ENCODE measurements at regions not wholly inside any gene's neighbourhood (a gene's known extent, or its start where the extent isn't known, plus 50 kb on each side); places are given as distances from the start of the nearest gene placed in this dataset.

DNA sequence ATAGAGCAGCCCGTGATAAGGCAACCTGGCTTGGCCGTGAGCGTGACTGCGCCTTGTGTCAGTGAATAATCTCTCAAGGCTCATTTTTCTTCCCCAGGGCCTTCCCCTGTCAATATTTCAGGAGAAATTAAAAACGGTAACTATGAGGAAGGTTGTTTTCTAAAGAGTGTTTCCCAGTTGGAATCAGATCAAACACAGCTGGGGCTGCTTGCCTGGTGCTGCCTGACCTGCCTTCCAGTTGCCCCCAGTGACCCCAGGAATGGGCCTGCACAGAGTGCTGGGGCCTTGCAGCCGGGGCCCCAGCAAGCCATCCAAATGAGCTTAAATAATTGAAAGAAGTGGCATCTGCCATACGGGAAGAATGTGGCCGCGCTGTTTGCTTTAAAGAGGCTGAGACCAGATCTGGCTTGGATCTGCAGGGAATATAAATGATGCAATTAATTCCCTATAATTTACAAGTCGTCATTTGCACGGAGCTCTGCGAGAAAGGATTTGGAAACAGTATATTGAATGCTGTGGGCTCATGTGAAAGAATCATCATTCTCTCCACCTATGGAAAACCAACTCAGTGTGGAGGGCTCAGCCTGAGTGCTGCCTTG lies 203.9 kb downstream of the C1orf94 start:
- DNase-seq (ENCODE audit: extremely low spot score): no peak
- CTCF ChIA-PET: no interaction called here
- TF ChIP-seq LEF1 (IDR thresholded peaks at IDR 0.05; ENCODE audit: borderline replicate concordance) (no peak), FOXA1 (IDR thresholded peaks at IDR 0.05) (no peak), FOXK2 (IDR thresholded peaks at IDR 0.05) (no peak), ARNT (IDR thresholded peaks at IDR 0.05) (no peak), ZNF384 (IDR thresholded peaks at IDR 0.05) (no peak), L3MBTL2 (conservative IDR thresholded peaks at IDR 0.05) (no peak), ELF4 (IDR thresholded peaks at IDR 0.05) (no peak), TARDBP (IDR thresholded peaks at IDR 0.05) (no peak), NFRKB (IDR thresholded peaks at IDR 0.05) (no peak), SP1 (IDR thresholded peaks at IDR 0.05) (no peak), SUZ12 (IDR thresholded peaks at IDR 0.05) (no peak), CTBP1 (IDR thresholded peaks at IDR 0.05; ENCODE audit: borderline replicate concordance) (no peak)
- TF ChIP-seq, protein P1, sequence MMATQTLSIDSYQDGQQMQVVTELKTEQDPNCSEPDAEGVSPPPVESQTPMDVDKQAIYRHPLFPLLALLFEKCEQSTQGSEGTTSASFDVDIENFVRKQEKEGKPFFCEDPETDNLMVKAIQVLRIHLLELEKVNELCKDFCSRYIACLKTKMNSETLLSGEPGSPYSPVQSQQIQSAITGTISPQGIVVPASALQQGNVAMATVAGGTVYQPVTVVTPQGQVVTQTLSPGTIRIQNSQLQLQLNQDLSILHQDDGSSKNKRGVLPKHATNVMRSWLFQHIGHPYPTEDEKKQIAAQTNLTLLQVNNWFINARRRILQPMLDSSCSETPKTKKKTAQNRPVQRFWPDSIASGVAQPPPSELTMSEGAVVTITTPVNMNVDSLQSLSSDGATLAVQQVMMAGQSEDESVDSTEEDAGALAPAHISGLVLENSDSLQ (IDR thresholded peaks at IDR 0.05): no peak
- POLR2A ChIA-PET: no interaction called here

DNA sequence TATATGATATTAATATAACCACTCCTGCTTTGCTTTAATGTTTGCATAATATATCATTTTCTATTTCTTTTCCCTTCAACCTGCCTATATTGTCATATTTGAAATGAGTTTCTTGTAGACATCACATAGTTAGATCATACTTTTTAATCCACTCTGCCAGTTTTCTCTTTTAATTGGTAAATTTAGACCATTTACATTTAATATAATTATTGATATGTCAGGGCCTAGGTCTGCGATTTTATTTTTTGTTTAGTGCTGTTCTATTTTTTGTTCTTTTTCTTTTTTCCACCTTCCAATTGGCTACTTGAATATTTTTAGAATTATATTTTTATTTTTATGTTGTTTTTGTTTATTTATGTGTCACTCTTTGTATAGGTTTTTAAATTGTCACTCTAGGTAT lies 213.3 kb downstream of the C1orf94 start:
- DNase-seq (ENCODE audit: extremely low spot score): no peak
- POLR2A ChIA-PET: no interaction called here
- CTCF ChIA-PET: interaction anchor here (0.6 kb wide), 1 partner anchor 1096 kb away, joined by 3 read pairs; no protein-coding TSS in a partner anchor
- TF ChIP-seq TARDBP (IDR thresholded peaks at IDR 0.05) (no peak), ZNF384 (IDR thresholded peaks at IDR 0.05) (no peak), ARNT (IDR thresholded peaks at IDR 0.05) (no peak), SUZ12 (IDR thresholded peaks at IDR 0.05) (no peak), LEF1 (IDR thresholded peaks at IDR 0.05; ENCODE audit: borderline replicate concordance) (no peak)
- TF ChIP-seq, protein P1 (IDR thresholded peaks at IDR 0.05): no peak

DNA sequence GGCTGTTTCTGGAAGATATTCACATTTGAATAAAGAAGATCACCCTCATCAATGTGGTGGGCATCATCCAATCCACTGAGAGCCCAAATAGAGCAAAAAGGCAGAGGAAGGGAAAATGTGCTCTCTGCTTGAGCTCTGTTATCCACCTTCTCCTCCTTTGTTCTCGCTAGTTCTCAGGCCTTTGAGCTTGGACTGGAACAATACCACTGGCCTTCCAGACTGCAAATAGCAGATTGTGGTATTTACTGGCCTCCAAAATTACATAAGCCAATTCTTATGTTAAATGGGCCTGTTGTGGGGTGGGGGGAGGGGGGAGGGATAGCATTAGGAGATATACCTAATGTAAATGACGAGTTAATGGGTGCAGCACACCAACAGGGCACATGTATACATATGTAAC lies 219.3 kb downstream of the C1orf94 start:
- ChIA-PET CTCF (no interaction called here), POLR2A (no interaction called here)
- no peak for DNase-seq (ENCODE audit: extremely low spot score)
- TF ChIP-seq FOXA1 (IDR thresholded peaks at IDR 0.05) (no peak), LEF1 (IDR thresholded peaks at IDR 0.05; ENCODE audit: borderline replicate concordance) (no peak), SP1 (IDR thresholded peaks at IDR 0.05) (no peak), ARNT (IDR thresholded peaks at IDR 0.05) (no peak)

DNA sequence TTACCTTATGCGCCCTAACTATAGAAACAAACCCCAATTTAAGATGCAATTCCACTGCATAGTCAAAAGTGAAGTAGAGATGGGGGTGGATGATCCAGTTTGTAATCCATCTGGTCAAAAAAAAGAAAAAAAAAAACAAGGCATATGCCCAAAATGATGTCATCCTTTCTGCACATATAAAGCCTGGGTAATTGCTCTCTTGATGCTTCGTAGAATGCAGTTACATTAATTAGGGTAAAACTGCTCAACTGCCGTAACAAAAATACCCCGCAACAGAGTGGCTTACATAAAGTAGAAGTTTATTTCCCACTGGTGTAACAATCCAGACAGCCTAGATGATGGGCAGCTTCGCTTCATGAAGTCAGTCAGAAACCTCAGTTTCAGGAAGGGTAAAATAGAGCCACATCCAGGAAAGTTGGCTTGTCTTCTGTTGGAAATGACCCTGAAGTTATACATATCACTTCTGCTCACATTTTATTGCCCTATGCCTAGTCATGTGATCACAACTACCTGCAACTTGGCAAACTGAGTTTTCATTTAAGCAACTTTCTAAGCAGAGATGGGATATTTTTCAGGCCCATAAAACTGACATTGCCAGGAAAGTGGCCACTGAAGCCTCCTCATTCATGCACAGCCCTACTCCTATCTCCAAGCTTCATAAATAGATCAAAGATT lies 221.7 kb downstream of the C1orf94 start:
- ChIA-PET POLR2A (no interaction called here), CTCF (interaction anchor here (0.5 kb wide), 1 partner anchor 72 kb away, joined by 4 read pairs; no protein-coding TSS in a partner anchor)
- DNase-seq (ENCODE audit: extremely low spot score): no peak
- TF ChIP-seq FOXK2 (IDR thresholded peaks at IDR 0.05) (no peak), ARNT (IDR thresholded peaks at IDR 0.05) (no peak), ELF4 (IDR thresholded peaks at IDR 0.05) (no peak), CTBP1 (IDR thresholded peaks at IDR 0.05; ENCODE audit: borderline replicate concordance) (no peak), SP1 (IDR thresholded peaks at IDR 0.05) (no peak), LEF1 (IDR thresholded peaks at IDR 0.05; ENCODE audit: borderline replicate concordance) (no peak), L3MBTL2 (conservative IDR thresholded peaks at IDR 0.05) (no peak), HDGF (IDR thresholded peaks at IDR 0.05; ENCODE audit: borderline replicate concordance) (no peak), SUZ12 (IDR thresholded peaks at IDR 0.05) (no peak), FOXM1 (IDR thresholded peaks at IDR 0.05; ENCODE audit: borderline replicate concordance) (no peak), NFRKB (IDR thresholded peaks at IDR 0.05) (no peak), BHLHE40 (IDR thresholded peaks at IDR 0.05; ENCODE audit: borderline replicate concordance) (no peak), ZNF384 (IDR thresholded peaks at IDR 0.05) (no peak), FOXA1 (IDR thresholded peaks at IDR 0.05) (no peak), TARDBP (IDR thresholded peaks at IDR 0.05) (no peak)

DNA sequence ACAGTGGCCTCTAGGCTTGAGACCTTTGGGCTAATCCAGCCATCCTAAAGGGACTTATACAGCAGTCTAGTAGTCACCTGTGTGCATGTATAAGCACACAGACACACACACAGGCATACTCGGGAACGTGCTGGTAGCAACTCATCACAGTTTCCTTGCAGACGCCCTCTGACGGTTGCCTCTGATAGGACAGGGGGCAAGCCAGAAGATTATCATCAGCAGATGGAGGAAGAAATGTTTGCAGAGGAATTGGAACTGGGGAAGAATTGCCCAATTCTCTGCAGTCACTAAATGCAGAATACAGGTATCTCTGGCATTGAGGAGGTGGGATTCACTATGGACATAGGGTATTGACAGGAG lies 222.2 kb downstream of the C1orf94 start:
- POLR2A ChIA-PET: no interaction called here
- CTCF ChIA-PET: interaction anchor here (0.5 kb wide), 1 partner anchor 72 kb away, joined by 4 read pairs; no protein-coding TSS in a partner anchor
- TF ChIP-seq, protein P1 (IDR thresholded peaks at IDR 0.05): no peak
- TF ChIP-seq SUZ12 (IDR thresholded peaks at IDR 0.05) (no peak), ELF4 (IDR thresholded peaks at IDR 0.05) (no peak), FOXA1 (IDR thresholded peaks at IDR 0.05) (no peak), ZNF384 (IDR thresholded peaks at IDR 0.05) (no peak), FOXK2 (IDR thresholded peaks at IDR 0.05) (no peak), FOXM1 (IDR thresholded peaks at IDR 0.05; ENCODE audit: borderline replicate concordance) (no peak), CTBP1 (IDR thresholded peaks at IDR 0.05; ENCODE audit: borderline replicate concordance) (no peak), NFRKB (IDR thresholded peaks at IDR 0.05) (no peak), HDGF (IDR thresholded peaks at IDR 0.05; ENCODE audit: borderline replicate concordance) (no peak), TARDBP (IDR thresholded peaks at IDR 0.05) (no peak), BHLHE40 (IDR thresholded peaks at IDR 0.05; ENCODE audit: borderline replicate concordance) (no peak), ARNT (IDR thresholded peaks at IDR 0.05) (no peak), LEF1 (IDR thresholded peaks at IDR 0.05; ENCODE audit: borderline replicate concordance) (no peak)
- DNase-seq (ENCODE audit: extremely low spot score): no peak

DNA sequence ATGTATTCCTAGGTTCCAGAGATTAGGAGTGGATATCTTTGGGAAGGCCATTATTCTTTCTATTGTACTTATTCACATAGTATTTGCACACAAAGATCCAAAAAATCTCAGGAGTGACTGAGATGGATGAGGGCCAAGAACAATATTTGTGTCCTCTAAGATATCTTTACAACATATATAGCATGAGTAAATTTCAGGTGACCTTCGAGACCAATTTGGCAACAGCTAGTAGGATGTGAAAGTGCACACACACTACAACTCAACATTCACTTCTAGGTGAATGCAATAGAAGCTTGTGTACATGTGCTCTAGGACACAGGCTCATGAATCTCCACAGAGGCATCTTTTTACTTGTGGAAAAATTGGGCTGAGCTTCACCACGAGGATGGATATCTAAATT lies 224.0 kb downstream of the C1orf94 start:
- DNase-seq (ENCODE audit: extremely low spot score): no peak
- POLR2A ChIA-PET: no interaction called here
- TF ChIP-seq FOXA1 (IDR thresholded peaks at IDR 0.05) (no peak), FOXK2 (IDR thresholded peaks at IDR 0.05) (no peak), LEF1 (IDR thresholded peaks at IDR 0.05; ENCODE audit: borderline replicate concordance) (no peak), HDGF (IDR thresholded peaks at IDR 0.05; ENCODE audit: borderline replicate concordance) (no peak), ELF4 (IDR thresholded peaks at IDR 0.05) (no peak), TARDBP (IDR thresholded peaks at IDR 0.05) (no peak), FOXM1 (IDR thresholded peaks at IDR 0.05; ENCODE audit: borderline replicate concordance) (no peak), CTBP1 (IDR thresholded peaks at IDR 0.05; ENCODE audit: borderline replicate concordance) (no peak), ZNF384 (IDR thresholded peaks at IDR 0.05) (no peak)
- TF ChIP-seq, protein P1 (IDR thresholded peaks at IDR 0.05): no peak
- CTCF ChIA-PET: no interaction called here
